HG03280 (cell line): ENCODE measurements at regions not wholly inside any gene's neighbourhood (a gene's known extent, or its start where the extent isn't known, plus 50 kb on each side); places are given as distances from the start of the nearest gene placed in this dataset.

Source experiments
- ATAC-seq: cut with Tn5 transposase; IDR thresholded peaks from one replicate; pipeline ENCODE4 v1.9.1; 2021; ENCODE audit warnings: mild to moderate bottlenecking, moderate library complexity; ENCODE audit not compliant: unreplicated experiment

- ATAC-seq = no peak
Measured at GRCh38 chr4:114163051-114163450, 183.6 kb upstream of the ARSJ start.

GRCh38 chr4:114173968-114174367 lies 194.5 kb upstream of the ARSJ start:
- ATAC-seq = no peak

- ATAC-seq = no peak
Measured at GRCh38 chr4:114177628-114178027, 198.2 kb upstream of the ARSJ start.

GRCh38 chr4:114178392-114178791 lies 198.9 kb upstream of the ARSJ start:
- no peak for ATAC-seq

GRCh38 chr4:114180481-114180880 lies 201.0 kb upstream of the ARSJ start:
- ATAC-seq = no peak

GRCh38 chr4:114184901-114185300 lies 205.5 kb upstream of the ARSJ start:
- no peak for ATAC-seq

GRCh38 chr4:114187592-114187991 lies 208.1 kb upstream of the ARSJ start:
- ATAC-seq = no peak

- no peak for ATAC-seq
Measured at GRCh38 chr4:114191496-114191895, 212.0 kb upstream of the ARSJ start.

- ATAC-seq = no peak
Measured at GRCh38 chr4:114192854-114193253, 213.4 kb upstream of the ARSJ start.

GRCh38 chr4:114193624-114194399 lies 214.4 kb upstream of the ARSJ start:
- ATAC-seq = no peak

- no peak for ATAC-seq
Measured at GRCh38 chr4:114196606-114197005, 217.2 kb upstream of the ARSJ start.

GRCh38 chr4:114200026-114200425 lies 220.6 kb upstream of the ARSJ start:
- ATAC-seq = no peak

- no peak for ATAC-seq
Measured at GRCh38 chr4:114205261-114205660, 225.8 kb upstream of the ARSJ start.

GRCh38 chr4:114208574-114209151 lies 229.2 kb upstream of the ARSJ start:
- ATAC-seq = no peak

- ATAC-seq = no peak
Measured at GRCh38 chr4:114209584-114209983, 230.1 kb upstream of the ARSJ start.

GRCh38 chr4:114211556-114211955 lies 232.1 kb upstream of the ARSJ start:
- no peak for ATAC-seq

- no peak for ATAC-seq
Measured at GRCh38 chr4:114217150-114217817, 237.8 kb upstream of the ARSJ start.

GRCh38 chr4:114223580-114223979 lies 244.1 kb upstream of the ARSJ start:
- no peak for ATAC-seq

- ATAC-seq = no peak
Measured at GRCh38 chr4:114225436-114225835, 246.0 kb upstream of the ARSJ start.

GRCh38 chr4:114226179-114226578 lies 246.7 kb upstream of the ARSJ start:
- no peak for ATAC-seq

- ATAC-seq = no peak
Measured at GRCh38 chr4:114226968-114227760, 247.7 kb upstream of the ARSJ start.
